ENCODE measurements at regions not wholly inside any gene's neighbourhood (a gene's known extent, or its start where the extent isn't known, plus 50 kb on each side); places are given as distances from the start of the nearest gene placed in this dataset.

DNA sequence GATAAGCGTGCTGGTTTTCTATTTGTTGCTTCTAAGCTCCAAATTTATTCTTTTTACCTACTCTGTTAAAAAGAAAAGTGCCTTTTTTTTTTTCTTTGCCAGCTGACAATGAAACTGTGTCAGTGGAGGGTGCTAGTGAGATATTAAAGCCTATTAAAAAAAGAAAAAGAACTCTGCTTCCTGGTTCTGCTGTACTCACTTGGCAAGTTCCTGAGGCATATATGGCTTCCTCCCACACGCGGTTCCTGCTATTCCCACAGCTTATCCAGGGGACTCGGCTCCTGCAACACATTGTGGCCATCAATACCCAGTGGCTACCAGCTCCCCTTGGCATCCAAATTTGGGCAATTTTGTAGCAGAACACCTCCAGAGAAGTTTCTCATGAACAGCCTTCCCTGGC lies 1977.7 kb upstream of the CDH9 start:
- ATAC-seq = no peak

DNA sequence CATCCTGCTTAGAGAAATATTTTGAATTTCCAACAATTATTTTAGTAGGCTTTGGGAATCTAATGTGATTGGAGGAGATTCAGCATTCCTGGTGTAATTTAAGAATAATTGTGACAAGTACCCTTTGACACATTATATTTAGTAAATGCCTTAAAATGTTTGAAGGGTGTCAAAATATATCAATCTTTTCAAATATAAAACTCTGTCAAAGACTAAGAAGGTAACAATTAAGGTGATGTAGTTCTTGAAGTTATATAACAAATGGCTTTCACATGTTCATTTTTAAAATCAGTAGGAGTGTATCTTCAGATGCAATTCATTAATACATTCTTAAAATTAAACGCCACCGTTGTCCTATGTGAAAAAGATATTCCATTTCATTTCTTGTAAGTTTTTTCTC lies 1977.1 kb upstream of the CDH9 start:
- no peak for TF ChIP-seq OSR1 (CRISPR knock-in tag; IDR thresholded peaks at IDR 0.05)
- no peak for TF ChIP-seq RARB (CRISPR knock-in tag; IDR thresholded peaks at IDR 0.05)
- no peak for TF ChIP-seq ARNTL (CRISPR knock-in tag; IDR thresholded peaks at IDR 0.05; ENCODE audit: borderline replicate concordance, low read depth)
- TF ChIP-seq, protein P1, sequence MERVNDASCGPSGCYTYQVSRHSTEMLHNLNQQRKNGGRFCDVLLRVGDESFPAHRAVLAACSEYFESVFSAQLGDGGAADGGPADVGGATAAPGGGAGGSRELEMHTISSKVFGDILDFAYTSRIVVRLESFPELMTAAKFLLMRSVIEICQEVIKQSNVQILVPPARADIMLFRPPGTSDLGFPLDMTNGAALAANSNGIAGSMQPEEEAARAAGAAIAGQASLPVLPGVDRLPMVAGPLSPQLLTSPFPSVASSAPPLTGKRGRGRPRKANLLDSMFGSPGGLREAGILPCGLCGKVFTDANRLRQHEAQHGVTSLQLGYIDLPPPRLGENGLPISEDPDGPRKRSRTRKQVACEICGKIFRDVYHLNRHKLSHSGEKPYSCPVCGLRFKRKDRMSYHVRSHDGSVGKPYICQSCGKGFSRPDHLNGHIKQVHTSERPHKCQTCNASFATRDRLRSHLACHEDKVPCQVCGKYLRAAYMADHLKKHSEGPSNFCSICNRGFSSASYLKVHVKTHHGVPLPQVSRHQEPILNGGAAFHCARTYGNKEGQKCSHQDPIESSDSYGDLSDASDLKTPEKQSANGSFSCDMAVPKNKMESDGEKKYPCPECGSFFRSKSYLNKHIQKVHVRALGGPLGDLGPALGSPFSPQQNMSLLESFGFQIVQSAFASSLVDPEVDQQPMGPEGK (CRISPR knock-in tag; IDR thresholded peaks at IDR 0.05; ENCODE audit: borderline replicate concordance) = no peak
- TF ChIP-seq, protein P2, sequence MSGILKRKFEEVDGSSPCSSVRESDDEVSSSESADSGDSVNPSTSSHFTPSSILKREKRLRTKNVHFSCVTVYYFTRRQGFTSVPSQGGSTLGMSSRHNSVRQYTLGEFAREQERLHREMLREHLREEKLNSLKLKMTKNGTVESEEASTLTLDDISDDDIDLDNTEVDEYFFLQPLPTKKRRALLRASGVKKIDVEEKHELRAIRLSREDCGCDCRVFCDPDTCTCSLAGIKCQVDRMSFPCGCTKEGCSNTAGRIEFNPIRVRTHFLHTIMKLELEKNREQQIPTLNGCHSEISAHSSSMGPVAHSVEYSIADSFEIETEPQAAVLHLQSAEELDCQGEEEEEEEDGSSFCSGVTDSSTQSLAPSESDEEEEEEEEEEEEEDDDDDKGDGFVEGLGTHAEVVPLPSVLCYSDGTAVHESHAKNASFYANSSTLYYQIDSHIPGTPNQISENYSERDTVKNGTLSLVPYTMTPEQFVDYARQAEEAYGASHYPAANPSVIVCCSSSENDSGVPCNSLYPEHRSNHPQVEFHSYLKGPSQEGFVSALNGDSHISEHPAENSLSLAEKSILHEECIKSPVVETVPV (CRISPR knock-in tag; IDR thresholded peaks at IDR 0.05) = no peak
- no peak for TF ChIP-seq ZNF565 (CRISPR knock-in tag; conservative IDR thresholded peaks at IDR 0.05; ENCODE audit: low read depth)
- no peak for ATAC-seq

More for the DNA sequence above, 1977.7 kb upstream of the CDH9 start:
- TF ChIP-seq ISL1 (CRISPR knock-in tag; IDR thresholded peaks at IDR 0.05) (no peak), ZNF565 (CRISPR knock-in tag; conservative IDR thresholded peaks at IDR 0.05; ENCODE audit: low read depth) (no peak), SNAI2 (CRISPR knock-in tag; IDR thresholded peaks at IDR 0.05) (no peak), BACH2 (CRISPR knock-in tag; IDR thresholded peaks at IDR 0.05; ENCODE audit: borderline replicate concordance) (no peak), GLIS3 (CRISPR knock-in tag; IDR thresholded peaks at IDR 0.05) (no peak), OSR1 (CRISPR knock-in tag; IDR thresholded peaks at IDR 0.05) (no peak), TCF4 (CRISPR knock-in tag; IDR thresholded peaks at IDR 0.05; ENCODE audit: borderline replicate concordance) (no peak), TOX (CRISPR knock-in tag; IDR thresholded peaks at IDR 0.05; ENCODE audit: borderline replicate concordance) (no peak)
- TF ChIP-seq, protein P1 (CRISPR knock-in tag; IDR thresholded peaks at IDR 0.05; ENCODE audit: borderline replicate concordance) = no peak
- TF ChIP-seq, protein P3, sequence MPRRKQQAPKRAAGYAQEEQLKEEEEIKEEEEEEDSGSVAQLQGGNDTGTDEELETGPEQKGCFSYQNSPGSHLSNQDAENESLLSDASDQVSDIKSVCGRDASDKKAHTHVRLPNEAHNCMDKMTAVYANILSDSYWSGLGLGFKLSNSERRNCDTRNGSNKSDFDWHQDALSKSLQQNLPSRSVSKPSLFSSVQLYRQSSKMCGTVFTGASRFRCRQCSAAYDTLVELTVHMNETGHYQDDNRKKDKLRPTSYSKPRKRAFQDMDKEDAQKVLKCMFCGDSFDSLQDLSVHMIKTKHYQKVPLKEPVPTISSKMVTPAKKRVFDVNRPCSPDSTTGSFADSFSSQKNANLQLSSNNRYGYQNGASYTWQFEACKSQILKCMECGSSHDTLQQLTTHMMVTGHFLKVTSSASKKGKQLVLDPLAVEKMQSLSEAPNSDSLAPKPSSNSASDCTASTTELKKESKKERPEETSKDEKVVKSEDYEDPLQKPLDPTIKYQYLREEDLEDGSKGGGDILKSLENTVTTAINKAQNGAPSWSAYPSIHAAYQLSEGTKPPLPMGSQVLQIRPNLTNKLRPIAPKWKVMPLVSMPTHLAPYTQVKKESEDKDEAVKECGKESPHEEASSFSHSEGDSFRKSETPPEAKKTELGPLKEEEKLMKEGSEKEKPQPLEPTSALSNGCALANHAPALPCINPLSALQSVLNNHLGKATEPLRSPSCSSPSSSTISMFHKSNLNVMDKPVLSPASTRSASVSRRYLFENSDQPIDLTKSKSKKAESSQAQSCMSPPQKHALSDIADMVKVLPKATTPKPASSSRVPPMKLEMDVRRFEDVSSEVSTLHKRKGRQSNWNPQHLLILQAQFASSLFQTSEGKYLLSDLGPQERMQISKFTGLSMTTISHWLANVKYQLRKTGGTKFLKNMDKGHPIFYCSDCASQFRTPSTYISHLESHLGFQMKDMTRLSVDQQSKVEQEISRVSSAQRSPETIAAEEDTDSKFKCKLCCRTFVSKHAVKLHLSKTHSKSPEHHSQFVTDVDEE (CRISPR knock-in tag; IDR thresholded peaks at IDR 0.05) = no peak

DNA sequence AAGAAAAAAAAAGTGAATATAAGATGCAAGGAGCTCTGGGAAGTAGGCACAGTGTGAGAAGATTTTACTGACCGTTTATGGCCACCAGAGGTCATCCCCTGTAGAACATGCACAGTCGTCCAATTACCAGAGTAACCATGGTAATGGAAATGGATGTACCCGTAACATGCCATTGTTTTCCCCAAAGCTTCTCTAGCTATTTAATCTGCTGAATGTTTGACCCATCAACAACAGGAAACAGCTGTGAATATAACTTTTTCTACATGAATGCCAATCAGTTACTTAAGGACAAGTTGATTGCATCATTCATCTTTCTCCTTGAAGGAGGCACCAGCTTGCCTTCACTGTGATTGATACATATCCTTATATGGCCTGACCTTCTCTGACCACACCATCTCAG lies 1967.0 kb upstream of the CDH9 start:
- no peak for ATAC-seq
- TF ChIP-seq, protein P4, sequence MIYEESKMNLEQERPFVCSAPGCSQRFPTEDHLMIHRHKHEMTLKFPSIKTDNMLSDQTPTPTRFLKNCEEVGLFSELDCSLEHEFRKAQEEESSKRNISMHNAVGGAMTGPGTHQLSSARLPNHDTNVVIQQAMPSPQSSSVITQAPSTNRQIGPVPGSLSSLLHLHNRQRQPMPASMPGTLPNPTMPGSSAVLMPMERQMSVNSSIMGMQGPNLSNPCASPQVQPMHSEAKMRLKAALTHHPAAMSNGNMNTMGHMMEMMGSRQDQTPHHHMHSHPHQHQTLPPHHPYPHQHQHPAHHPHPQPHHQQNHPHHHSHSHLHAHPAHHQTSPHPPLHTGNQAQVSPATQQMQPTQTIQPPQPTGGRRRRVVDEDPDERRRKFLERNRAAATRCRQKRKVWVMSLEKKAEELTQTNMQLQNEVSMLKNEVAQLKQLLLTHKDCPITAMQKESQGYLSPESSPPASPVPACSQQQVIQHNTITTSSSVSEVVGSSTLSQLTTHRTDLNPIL (CRISPR knock-in tag; IDR thresholded peaks at IDR 0.05; ENCODE audit: low read depth) = no peak
- TF ChIP-seq TCF4 (CRISPR knock-in tag; IDR thresholded peaks at IDR 0.05; ENCODE audit: borderline replicate concordance) (no peak), TOX (CRISPR knock-in tag; IDR thresholded peaks at IDR 0.05; ENCODE audit: borderline replicate concordance) (no peak), ZNF8 (CRISPR knock-in tag; IDR thresholded peaks at IDR 0.05) (no peak), ISL1 (CRISPR knock-in tag; IDR thresholded peaks at IDR 0.05) (no peak), RARB (CRISPR knock-in tag; IDR thresholded peaks at IDR 0.05) (no peak), BACH2 (CRISPR knock-in tag; IDR thresholded peaks at IDR 0.05; ENCODE audit: borderline replicate concordance) (no peak), ZNF565 (CRISPR knock-in tag; conservative IDR thresholded peaks at IDR 0.05; ENCODE audit: low read depth) (no peak), ZFP30 (CRISPR knock-in tag; IDR thresholded peaks at IDR 0.05) (no peak)

DNA sequence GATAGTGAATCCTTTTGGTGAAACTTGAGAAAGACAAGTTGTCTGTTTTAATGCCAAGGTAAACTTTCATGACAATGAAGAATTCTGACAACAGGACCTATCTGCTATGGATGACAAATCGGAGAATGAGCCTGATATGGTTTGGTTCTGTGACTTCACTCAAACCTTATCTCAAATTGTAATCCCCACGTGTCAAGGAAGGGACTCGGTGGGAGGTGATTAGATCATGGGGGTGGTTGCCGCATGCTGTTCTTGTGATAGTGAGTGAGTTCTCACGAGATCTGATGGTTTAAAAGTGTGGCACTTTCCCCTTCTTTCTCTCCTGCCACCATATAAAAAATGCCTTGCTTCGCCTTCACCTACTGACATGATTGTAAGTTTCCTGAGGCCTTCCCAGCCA lies 1964.1 kb upstream of the CDH9 start:
- no peak for ATAC-seq
- TF ChIP-seq ARNTL (CRISPR knock-in tag; IDR thresholded peaks at IDR 0.05; ENCODE audit: borderline replicate concordance, low read depth) (no peak), ZNF70 (CRISPR knock-in tag; IDR thresholded peaks at IDR 0.05) (no peak), PPARA (CRISPR knock-in tag; IDR thresholded peaks at IDR 0.05; ENCODE audit: borderline replicate concordance) (no peak), SNAI2 (CRISPR knock-in tag; IDR thresholded peaks at IDR 0.05) (no peak), CSDC2 (CRISPR knock-in tag; IDR thresholded peaks at IDR 0.05) (no peak), ZFP3 (CRISPR knock-in tag; IDR thresholded peaks at IDR 0.05) (no peak), ESRRG (CRISPR knock-in tag; IDR thresholded peaks at IDR 0.05) (no peak), OSR1 (CRISPR knock-in tag; IDR thresholded peaks at IDR 0.05) (no peak)
- TF ChIP-seq, protein P2 (CRISPR knock-in tag; IDR thresholded peaks at IDR 0.05) = no peak
- TF ChIP-seq, protein P4 (CRISPR knock-in tag; IDR thresholded peaks at IDR 0.05; ENCODE audit: low read depth) = no peak
- TF ChIP-seq, protein P1 (CRISPR knock-in tag; IDR thresholded peaks at IDR 0.05; ENCODE audit: borderline replicate concordance) = no peak

Measured in SK-N-SH treated with all-trans-retinoic acid at 6 μM for 48 hours (cell line).